Stimulated activated naive CD4-positive, alpha-beta T cell treated with Interleukin-2 at 50 U/mL for 16 hours (primary cell): ENCODE measurements at regions not wholly inside any gene's neighbourhood (a gene's known extent, or its start where the extent isn't known, plus 50 kb on each side); places are given as distances from the start of the nearest gene placed in this dataset.

Source experiments
- DNase-seq: peaks from one replicate; lab custom pipeline; 2025; lab: John Stamatoyannopoulos, UW

DNA sequence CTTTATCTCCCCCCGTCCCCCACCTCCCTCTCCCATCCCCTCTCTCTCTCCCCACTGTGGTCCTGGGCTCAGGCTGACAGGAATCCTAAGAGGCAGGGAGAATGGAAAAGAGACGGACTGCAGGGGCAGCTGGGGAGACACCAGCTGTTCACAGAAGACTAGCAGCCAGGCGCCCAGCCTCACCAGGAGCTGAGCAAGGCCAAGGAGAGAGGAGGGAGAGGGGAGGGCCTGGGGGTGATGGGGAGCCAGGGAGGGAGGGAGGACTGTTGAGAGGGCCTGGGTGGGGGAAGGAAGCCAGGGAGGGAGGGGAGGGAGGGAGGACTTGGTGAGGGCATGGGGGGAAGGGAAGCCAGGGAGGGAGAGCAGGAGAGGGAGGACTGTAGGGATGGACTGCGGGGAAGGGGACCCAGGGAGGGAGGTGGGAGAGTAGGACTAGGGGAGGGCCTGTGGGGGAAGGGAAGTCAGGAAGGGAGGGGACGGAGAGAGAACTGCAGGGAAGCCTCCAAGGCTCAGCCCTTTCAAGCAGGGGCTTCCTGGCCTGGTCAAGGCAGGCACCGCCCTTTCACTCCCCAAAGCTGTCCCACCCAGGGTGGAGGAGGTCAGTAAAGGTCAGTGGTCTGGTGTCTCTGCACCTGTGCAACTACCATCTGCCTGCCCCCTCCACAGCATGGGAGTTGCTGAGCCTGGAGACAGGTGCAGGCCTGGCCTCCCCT lies 517.7 kb upstream of the MYT1L start:
- DNase-seq = no peak

DNA sequence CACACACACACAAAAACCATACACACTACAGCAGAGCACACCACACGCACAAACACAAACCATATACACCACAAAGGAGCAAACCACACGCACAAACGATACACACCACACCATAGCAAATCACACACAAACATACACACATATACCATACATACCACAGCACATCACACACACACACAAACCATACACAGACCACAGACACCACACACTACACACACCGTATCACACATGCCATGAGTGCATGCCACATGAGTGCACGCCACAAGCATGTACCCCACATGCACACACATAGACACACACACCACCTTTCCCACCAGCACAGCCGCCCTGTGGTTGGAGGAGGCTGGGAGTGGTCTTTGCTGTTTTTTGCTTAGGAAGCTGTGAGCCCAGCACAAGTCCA lies 517.1 kb upstream of the MYT1L start:
- DNase-seq = no peak

DNA sequence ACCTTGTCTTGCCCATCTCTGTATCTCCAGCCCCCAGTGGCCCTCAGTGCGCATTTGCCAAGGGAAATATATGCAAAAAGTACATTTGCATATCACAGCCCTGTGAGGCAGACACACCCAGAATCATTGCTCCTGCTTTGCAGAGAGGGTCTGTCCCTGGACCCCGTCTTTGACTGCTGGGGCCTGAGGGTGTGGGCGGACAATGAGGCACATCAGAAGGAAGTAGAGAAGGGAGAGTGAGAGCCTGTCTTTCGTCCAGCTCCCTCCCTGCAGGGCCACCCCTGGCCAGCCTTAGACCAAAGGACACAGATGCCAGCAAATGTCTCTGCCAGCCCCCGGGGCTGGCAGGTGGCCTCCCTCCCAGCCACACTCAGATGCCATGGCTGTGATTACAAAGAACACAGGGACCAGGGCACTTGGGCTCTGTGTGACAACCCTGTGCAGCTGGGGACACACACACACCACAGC lies 516.2 kb upstream of the MYT1L start:
- DNase-seq = no peak

DNA sequence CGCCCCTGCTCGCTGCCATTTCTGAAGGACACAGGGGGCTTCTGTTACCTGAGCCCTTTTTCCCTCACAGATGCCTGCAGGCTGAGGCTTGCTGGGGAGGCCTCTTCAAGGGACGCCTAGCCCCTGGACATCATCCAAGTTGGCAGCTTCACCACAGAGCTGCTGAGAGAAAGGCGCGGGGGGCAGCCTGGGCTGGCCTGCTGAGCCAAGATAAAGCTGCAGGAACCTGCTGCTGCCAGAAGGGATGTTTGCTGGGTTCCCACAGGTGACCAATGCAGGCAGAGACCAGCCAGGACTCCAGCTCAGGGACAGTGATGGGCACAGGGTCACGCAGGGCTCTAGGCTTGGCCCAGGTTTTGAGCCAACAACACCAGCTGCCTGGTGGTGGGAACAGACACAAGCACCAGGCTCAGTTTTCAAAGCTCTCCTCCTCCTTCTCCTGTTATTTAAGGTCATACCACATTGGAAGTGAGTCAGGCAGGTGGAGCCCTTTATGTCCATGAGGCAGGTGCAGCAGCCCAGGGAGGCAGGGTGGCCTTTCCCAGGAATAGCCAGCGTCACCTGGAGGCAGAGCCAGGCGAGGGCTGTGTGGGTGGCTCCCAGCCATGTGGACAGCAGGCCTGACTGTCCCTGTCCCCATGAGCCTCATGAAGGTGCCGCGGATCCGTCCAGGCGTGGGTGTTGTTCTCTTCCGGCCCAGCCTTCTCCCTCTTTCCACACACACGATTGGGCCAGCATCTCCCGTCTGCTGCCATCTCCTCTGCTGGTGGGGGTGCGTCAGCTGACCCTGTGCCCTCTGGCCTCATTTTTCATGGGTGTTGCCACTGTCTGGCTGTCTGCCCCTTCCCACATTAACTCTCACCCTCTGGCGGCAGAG lies 515.5 kb upstream of the MYT1L start:
- DNase-seq = no peak

DNA sequence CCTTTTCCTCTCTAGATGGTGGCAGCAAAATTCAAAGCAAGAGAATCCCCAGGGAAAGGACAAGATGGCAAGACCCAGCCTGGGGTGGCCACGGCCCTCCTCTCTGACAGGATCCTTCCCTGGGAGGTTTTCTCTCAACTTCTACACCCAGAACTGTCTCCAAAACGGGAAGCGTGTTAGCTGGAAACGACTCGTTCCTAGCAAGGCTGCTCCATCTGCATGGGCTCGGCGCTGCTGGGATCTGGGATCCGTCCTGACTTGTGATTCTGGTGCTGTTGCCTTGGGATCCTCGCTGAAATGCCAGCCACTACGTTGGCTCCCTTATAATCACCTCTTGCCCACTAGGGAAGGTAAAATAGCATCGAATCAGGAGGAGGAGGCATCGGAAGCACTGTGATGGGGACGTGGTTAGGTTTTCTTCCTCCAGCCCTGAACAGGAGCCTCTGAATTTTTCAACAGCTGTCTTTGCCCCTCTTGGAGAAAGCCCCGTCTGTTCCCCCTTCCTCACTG lies 514.8 kb upstream of the MYT1L start:
- DNase-seq = no peak

DNA sequence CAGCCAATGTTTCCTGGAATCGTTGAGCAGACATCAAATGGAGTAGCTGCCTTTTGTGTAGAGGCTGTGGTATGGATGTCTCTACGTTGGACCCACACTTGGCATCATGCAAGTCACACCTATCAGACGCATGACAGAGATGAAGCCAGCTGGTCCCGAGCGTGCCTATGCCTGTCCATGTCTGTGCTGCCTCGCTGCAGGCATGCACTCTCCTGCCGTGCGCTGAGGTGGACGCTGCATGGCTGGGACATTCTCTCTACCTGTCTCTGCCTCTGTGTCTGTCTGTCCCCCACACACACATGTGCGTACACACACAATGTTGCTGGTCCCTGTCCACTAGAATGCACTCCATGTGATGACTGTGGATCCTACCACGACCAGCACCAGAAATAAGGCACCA lies 514.2 kb upstream of the MYT1L start:
- no peak for DNase-seq

DNA sequence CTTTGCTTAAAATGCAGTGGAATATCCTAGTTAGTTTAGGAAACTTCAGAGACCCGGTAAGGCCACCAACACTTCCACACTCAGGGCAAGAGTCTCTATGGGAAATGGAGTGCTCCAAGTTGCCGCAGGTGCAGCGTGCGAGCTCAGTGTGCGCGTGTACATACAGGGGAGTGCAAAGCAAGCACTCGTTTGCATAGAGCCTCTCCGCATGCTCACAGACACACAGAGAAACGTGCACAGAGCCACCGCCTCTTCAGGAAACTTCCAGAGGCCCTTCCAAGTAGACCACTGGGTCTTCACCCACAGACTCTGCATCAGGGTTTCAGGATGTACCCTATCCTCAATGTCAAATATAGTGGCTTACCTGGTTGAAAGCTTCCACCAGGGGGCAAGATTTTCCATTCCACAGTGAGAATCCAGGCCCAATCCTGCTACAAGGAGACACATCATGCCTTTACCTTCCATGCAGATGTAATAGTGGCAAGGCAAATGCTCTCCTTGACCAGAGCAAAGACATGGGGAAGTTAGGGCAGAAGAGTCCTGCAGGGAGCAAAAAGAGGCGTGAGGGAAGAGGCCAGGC lies 513.0 kb upstream of the MYT1L start:
- no peak for DNase-seq

DNA sequence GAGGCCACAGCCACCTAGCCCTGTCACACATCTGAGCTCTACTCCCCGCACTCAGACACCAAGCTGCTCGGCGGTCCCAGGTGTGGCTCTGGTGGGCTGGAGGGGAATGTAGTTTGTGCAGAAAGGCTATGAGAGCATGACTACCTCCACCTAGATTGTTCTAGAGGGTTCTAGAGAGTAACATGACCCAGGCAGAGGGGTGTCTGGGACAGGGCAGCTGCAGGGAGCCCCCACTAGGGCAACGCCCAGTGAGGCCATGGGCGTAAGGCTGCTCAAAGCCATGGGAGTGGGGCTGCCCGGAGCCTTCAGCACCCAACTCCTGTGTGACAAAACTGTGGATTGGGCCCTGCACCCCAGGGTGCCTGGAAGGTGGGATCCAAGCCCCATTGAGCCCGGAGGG lies 511.4 kb upstream of the MYT1L start:
- DNase-seq = no peak

DNA sequence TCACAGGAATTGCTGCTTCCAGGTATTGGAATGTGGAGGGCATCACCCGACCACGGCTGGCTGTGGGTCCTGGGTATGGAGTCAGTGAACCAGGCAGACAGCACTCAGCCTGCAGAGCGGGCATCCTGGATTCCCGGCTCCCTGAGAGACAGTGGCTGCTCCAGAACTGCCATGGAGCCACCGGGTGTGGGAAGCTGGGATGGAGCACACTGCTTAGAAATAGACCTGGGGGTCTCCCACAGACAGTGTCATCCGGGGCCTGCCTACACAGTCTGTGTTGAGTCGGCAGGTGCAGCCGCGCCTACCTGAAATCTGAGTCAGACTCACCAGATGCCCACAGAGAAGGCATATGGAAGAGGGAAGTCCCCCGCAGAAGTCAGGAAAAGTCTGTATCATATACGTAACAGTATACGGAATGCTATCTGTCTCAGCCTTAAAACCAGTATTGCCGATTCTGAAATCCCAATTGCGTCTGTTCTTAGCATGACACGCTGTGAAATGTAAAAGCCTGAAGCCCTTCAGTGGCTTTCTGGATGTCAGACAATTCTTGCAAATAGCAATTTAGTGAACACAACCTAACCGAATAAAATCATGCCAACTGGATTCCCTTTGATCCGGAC lies 509.7 kb upstream of the MYT1L start:
- DNase-seq = no peak

DNA sequence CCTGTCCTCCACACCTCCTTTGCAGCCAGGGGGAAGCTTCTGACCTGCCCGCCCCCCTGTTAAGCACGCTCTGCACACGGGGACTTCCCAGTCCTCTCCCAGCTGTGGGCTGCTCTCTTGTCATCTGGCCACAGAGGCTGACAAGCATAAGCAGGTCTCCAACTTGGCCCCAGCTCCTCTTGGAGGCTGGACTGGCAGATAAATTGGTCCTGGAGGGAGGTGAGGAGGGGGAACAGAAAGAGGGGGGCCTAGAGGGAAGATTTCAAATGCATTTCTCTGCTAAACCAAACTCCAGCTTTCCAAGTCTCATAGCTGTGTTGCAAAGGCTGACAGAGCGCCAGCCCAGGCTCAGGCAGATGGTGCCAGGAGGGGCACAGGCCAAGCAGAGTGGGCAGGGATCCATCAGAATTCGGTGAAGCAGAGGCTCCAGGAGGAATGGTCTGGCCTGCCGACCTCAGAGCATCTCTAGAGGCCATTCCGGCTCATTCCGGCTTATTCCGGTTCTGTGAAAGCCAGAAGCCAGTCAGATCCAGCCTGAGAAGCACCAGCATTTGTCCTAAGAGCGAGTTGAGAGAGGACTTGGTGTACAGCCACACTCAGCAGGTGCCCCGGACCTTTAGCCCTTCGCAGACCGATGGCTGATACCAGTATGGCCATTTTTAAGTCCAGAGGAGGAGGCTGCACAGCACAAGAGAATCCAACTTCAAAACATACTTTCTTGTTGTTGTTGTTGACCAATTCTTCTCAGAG lies 508.9 kb upstream of the MYT1L start:
- no peak for DNase-seq

DNA sequence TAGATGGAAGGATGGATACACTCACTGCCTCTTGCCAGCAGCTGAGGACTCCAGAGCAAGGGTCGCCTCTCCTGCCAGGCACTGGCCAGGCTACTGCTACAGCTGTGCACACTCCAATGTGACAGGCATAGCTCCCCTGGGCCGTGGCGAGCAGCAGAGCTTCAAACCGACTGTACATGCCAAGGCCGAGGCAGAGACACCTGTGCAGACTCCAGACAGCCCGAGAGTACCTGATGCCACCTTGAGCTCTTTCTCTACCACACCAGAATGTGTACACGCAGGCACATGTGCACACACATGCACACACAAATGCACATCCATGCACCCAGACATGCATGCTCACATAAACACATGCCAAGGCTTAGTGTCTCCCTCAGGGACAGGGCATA lies 508.3 kb upstream of the MYT1L start:
- no peak for DNase-seq

DNA sequence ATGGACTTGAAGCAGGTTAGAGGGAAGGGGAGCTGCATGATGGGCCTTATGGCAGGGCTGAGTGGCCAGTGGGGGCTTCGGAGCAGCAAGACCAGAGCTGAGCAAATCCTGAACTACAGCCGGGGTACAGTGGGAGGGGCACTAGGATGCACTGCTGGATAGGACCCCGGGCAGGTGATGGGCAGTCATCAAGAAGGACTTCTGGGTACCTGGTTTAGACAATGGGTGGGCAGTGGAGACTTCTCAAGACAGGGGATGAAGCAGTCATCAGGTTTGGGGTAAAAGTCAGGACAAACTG lies 507.4 kb upstream of the MYT1L start:
- no peak for DNase-seq

DNA sequence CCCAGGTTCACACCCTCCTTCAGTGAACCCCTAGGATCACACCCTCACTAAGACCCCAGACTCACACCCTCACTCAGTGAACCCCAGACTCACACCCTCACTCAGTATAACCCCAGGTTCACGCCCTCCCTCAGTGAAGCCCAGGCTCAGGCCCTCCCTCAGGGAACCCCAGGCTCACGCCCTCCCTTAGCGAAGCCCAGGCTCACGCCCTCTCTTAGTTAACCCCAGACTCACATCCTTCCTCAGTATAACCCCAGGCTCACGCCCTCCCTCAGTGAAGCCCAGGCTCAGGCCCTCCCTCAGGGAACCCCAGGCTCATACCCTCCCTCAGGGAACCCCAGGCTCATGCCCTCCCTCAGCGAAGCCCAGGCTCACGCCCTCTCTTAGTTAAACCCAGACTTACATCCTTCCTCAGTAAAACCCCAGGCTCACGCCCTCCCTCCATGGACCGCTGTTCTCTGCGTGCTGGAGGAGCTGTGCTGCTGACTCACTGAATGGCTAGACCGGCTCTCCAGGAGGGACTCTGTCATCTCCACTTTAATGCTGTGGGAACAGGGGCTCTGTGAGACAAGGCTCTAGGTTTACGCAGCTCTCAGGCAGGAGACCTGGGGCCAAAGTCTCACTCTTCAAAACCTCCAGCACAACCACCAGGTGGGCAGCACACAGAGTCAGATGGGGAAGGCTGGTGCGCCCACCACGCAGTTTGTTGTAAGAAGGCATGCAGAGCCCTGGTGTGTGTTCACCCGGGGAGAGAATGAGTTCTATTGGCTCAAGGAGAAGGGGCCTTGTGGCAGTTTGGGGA lies 506.9 kb upstream of the MYT1L start:
- DNase-seq = no peak

DNA sequence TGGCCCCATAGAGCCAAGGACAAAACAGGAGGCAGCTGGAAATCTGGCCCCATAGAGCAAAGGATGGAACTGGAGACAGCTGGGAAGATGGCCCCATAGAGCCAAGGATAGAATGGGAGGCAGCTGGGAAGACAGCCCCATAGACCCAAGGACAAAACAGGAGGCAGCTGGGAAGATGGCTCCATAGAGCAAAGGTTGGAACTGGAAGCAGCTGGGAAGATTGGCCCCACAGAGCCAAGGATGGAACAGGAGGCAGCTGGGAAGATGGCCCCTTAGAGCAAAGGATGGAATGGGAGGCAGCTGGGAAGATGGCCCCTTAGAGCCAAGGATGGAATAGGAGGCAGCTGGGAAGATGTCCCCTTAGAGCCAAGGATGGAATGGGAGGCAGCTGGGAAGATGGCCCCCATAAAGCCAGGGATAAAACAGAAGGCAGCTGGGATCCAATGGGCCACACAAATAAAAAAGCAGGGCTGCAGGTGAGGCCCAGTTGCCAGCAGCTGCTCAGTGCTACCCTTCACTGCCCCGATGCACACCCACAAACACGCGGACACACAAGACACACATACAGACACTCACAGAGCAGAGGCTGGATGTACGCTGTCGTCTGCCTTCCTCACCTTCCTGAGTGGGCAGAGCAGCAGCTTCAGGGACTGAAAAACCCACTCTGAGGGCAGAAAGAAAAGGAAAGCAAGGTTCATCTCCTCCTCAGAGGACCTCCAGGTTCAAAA lies 505.4 kb upstream of the MYT1L start:
- no peak for DNase-seq

DNA sequence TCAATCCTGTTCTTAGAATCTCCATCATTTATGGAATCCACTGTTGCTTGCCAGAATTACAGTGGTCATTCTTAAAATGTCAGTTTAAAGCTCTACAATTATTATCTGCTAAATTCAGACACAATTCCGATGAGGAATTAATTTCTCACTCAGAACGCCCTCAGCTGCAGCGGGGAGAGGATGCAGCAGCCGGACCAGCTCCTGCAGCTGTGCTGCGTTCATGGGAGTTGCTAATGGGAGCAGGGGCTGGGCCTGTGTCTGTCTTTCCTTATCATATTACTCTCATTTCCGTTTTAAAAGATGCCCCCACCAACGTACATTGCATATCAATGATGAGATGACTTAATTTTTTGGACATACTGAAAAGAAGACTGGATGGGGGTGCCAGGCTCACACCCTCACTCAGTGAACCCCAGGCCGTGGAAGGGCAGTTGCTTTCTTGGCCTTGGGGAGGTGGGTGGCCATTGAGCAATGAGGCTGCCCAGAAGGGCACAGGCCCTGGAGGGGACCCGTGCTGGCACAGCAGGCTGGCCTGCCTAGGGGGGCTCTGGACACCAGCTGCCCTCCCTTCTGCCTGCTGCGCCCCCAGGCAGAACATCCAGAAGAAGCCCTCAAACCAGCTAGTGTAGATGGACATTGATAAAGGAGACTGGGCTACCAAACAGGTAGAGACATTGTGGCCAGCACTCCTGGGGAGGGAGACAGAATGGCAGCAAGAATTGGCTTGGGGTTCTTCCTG lies 503.6 kb upstream of the MYT1L start:
- no peak for DNase-seq

DNA sequence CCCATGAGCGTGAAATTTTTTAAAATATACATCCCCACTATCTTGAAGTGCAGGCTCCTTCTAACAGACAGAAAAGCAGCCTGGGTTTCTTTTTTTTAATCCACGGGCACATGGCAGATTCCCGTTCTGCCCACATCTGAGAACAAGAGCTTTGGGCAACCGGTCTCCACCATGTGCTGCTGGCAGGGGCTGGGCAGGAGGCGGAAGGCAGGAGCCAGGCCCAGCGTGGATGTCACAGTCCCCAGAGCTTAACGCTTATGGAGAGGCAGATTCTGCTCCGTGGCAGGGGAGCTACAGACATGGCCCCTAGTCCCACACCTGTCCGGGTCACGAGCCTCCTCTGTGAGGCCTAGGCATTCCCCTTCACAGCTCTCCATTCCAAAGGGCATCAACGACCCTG lies 503.0 kb upstream of the MYT1L start:
- DNase-seq = no peak

DNA sequence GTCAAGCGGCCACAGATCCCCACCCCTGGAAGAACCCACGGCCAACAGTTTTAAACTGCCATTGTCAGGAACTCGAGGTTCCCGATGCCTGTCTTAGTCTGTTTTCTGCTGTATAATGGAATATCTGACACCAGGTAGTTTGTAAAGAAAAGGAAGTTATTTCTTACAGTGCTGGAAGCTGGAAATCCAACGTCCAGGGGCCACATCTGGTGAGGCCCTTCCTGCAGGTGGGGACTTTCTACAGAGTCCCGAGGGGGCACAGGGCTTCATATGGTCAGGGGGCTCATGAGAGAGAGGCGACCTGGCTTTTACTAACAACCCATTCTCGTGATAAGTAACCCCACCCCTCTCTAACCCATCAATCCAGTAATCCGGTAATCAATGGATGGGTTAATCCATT lies 501.6 kb upstream of the MYT1L start:
- DNase-seq = no peak

DNA sequence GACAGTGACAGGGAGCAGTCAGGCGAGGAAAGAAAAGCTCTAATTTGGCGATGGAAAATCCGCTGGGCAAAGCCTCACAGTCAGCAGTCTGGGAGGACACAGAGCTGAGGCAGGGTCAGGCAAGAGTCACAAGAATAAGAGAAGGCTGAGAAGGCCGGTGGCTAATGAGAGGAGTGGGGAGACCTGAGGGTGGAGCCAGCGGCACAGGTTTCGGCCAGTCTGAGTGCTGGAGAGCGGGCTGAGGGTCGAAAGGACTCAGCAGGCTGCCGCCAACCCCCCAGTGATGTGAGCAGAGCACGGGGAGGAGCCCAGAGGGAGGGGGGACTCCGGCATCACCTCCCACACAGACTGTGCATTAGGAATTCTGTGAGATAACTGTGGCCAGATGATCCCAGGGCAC lies 500.6 kb upstream of the MYT1L start:
- no peak for DNase-seq

DNA sequence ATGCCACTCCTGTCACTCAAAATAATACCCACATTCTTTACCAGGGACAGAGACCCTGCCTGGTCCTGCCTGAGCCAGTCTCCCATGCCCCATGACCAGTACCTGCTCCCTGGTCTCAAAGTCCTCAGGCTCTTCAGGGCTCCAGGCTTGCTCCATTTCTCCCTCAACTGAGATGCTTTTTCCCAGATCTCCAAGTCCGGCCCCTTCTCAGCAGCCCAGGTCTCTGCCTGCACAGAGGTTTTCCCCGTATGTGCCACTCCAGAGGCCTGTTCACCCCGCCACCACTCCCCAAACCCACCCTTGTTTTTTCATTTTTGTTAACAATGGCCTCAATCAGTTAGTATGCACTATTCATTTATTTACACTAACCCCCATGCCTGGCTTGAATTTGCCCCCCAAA lies 499.5 kb upstream of the MYT1L start:
- no peak for DNase-seq
